Stimulated activated CD4-positive, alpha-beta T cell treated with anti-CD3 and anti-CD28 coated beads, Interleukin-12 subunit alpha, Interleukin-12 subunit beta, amount 100 ng/mL, for 4 hours (primary cell): ENCODE measurements at regions not wholly inside any gene's neighbourhood (a gene's known extent, or its start where the extent isn't known, plus 50 kb on each side); places are given as distances from the start of the nearest gene placed in this dataset.
"Not testable (repeated sequence)": the region's sequence is repeated elsewhere in the genome, so short reads cannot be mapped to it uniquely, and the experiment has no call there.

Experiments used
- DNase-seq: peaks from one replicate; pipeline ENCODE4 v3.0.0-alpha.2; 2020

GRCh38 chrX:25442499-25442898 lies 426.7 kb upstream of the ARX start:
- DNase-seq: no peak

- no peak for DNase-seq
Observed at GRCh38 chrX:25433307-25433706, 417.5 kb upstream of the ARX start.

- DNase-seq: no peak
Observed at GRCh38 chrX:25432396-25432795, 416.6 kb upstream of the ARX start.

GRCh38 chrX:25427873-25428555 lies 412.2 kb upstream of the ARX start:
- DNase-seq: no peak

GRCh38 chrX:25404163-25404562 lies 388.4 kb upstream of the ARX start:
- DNase-seq: not testable (repeated sequence)

- DNase-seq: no peak
Observed at GRCh38 chrX:25389266-25389665, 373.5 kb upstream of the ARX start.

GRCh38 chrX:25383196-25383595 lies 367.4 kb upstream of the ARX start:
- DNase-seq: no peak

GRCh38 chrX:25356456-25356855 lies 340.7 kb upstream of the ARX start:
- DNase-seq: no peak

- no peak for DNase-seq
Observed at GRCh38 chrX:25344161-25344936, 328.6 kb upstream of the ARX start.

GRCh38 chrX:25343060-25343459 lies 327.3 kb upstream of the ARX start:
- no peak for DNase-seq

GRCh38 chrX:25337841-25338240 lies 322.1 kb upstream of the ARX start:
- no peak for DNase-seq

- no peak for DNase-seq
Observed at GRCh38 chrX:25300994-25301393, 285.2 kb upstream of the ARX start.

- DNase-seq: no peak
Observed at GRCh38 chrX:25296850-25297249, 281.1 kb upstream of the ARX start.

- DNase-seq: no peak
Observed at GRCh38 chrX:25295466-25295865, 279.7 kb upstream of the ARX start.

- DNase-seq: no peak
Observed at GRCh38 chrX:25290132-25290531, 274.4 kb upstream of the ARX start.

- no peak for DNase-seq
Observed at GRCh38 chrX:25288676-25289075, 272.9 kb upstream of the ARX start.

- DNase-seq: no peak
Observed at GRCh38 chrX:25287521-25287920, 271.8 kb upstream of the ARX start.

- DNase-seq: no peak
Observed at GRCh38 chrX:25285598-25285997, 269.8 kb upstream of the ARX start.

GRCh38 chrX:25279510-25279909 lies 263.7 kb upstream of the ARX start:
- no peak for DNase-seq

- DNase-seq: no peak
Observed at GRCh38 chrX:25278341-25278740, 262.6 kb upstream of the ARX start.

GRCh38 chrX:25277574-25277973 lies 261.8 kb upstream of the ARX start:
- no peak for DNase-seq

GRCh38 chrX:25275159-25275558 lies 259.4 kb upstream of the ARX start:
- DNase-seq: no peak

- DNase-seq: no peak
Observed at GRCh38 chrX:25241461-25241860, 225.7 kb upstream of the ARX start.

GRCh38 chrX:25226151-25226550 lies 210.4 kb upstream of the ARX start:
- no peak for DNase-seq

- no peak for DNase-seq
Observed at GRCh38 chrX:25219480-25219879, 203.7 kb upstream of the ARX start.
